ENCODE measurements at regions not wholly inside any gene's neighbourhood (a gene's known extent, or its start where the extent isn't known, plus 50 kb on each side); places are given as distances from the start of the nearest gene placed in this dataset.
"Not testable (repeated sequence)": the region's sequence is repeated elsewhere in the genome, so short reads cannot be mapped to it uniquely, and the experiment has no call there.

DNA sequence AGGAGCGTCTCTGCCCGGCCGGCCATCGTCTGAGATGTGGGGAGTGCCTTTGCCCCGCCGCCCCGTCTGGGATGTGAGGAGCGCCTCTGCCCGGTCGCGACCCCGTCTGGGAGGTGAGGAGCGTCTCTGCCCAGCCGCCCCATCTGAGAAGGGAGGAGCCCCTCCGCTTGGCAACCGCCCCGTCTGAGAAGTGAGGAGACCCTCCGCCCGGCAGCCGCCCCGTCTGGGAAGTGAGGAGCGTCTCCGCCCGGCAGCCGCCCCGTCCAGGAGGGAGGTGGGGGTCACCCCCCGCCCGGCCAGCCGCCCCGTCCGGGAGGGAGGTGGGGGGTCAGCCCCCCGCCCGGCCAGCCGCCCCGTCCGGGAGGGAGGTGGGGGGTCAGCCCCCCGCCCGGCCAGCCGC, 432.7 kb downstream of the LIG4 start:
- TF ChIP-seq, protein P1, sequence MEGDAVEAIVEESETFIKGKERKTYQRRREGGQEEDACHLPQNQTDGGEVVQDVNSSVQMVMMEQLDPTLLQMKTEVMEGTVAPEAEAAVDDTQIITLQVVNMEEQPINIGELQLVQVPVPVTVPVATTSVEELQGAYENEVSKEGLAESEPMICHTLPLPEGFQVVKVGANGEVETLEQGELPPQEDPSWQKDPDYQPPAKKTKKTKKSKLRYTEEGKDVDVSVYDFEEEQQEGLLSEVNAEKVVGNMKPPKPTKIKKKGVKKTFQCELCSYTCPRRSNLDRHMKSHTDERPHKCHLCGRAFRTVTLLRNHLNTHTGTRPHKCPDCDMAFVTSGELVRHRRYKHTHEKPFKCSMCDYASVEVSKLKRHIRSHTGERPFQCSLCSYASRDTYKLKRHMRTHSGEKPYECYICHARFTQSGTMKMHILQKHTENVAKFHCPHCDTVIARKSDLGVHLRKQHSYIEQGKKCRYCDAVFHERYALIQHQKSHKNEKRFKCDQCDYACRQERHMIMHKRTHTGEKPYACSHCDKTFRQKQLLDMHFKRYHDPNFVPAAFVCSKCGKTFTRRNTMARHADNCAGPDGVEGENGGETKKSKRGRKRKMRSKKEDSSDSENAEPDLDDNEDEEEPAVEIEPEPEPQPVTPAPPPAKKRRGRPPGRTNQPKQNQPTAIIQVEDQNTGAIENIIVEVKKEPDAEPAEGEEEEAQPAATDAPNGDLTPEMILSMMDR (IDR thresholded peaks at IDR 0.05), result not testable (repeated sequence)
- not testable (repeated sequence) for TF ChIP-seq POLR2A (IDR thresholded peaks at IDR 0.05; ENCODE audit: low read depth); EP300 (IDR thresholded peaks at IDR 0.05); POLR2AphosphoS5 (IDR thresholded peaks at IDR 0.05)
